Muscle layer of colon (tissue), 2 donors: ENCODE measurements at regions not wholly inside any gene's neighbourhood (a gene's known extent, or its start where the extent isn't known, plus 50 kb on each side); places are given as distances from the start of the nearest gene placed in this dataset.

Experiments
- H3K27ac ChIP-seq: one replicate; pipeline ENCODE4 v1.7.0; 2013; ENCODE audit warnings: low read depth, mild to moderate bottlenecking, low read length, moderate library complexity
- H3K27me3 ChIP-seq, 2 donors: one replicate each; pipeline ENCODE4 v1.7.0; 2013; ENCODE audit warnings: low read length in 2 of 2, mild to moderate bottlenecking in 2 of 2; ENCODE audit not compliant: insufficient read depth in 2 of 2, control insufficient read depth in 1 of 2
- H3K36me3 ChIP-seq: one replicate; pipeline ENCODE4 v1.7.0; 2013; ENCODE audit warnings: mild to moderate bottlenecking, low read length; ENCODE audit not compliant: insufficient read depth
- H3K4me1 ChIP-seq: one replicate; pipeline ENCODE4 v1.7.0; 2013; ENCODE audit warnings: mild to moderate bottlenecking, low read length; ENCODE audit not compliant: insufficient read depth
- H3K4me3 ChIP-seq, 2 donors: one replicate each; pipeline ENCODE4 v1.7.0; 2013; ENCODE audit warnings: low read length in 2 of 2, low read depth in 1 of 2, mild to moderate bottlenecking in 1 of 2, moderate library complexity in 1 of 2
- H3K9ac ChIP-seq: one replicate; pipeline ENCODE4 v1.7.0; 2013; ENCODE audit warnings: low read length
- H3K9me3 ChIP-seq: one replicate; pipeline ENCODE4 v1.7.0; 2013; ENCODE audit warnings: mild to moderate bottlenecking, low read length
- donor health status: abdominal sarcoma.
- donor health status: Adenocarcinoma of cecum.

GRCh38 chr5:106530150-106530549 is 1140.6 kb downstream of the EFNA5 start:
- Histone ChIP-seq H3K27me3 (no peaks in the 10 kb centered on the region), H3K9ac (no peak overlapping the region)

DNA sequence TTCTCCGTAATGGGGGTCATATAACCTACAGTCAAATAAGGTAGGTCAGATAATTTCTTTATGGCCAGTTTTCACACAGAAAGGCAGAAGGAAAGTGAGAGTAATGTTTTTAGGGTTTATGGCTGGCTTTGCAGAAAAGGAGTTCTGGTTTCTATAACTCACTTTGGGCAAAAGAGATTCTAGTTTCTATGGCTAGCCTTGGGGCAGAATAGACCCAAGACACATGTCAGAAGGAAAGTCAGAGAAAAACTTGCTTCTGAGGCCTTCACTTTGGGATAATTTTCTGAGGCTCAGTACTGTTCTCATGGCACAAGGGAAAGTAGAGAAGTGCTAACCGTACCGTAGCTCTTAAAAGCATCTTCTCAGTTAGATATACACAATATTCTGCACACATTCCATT is 1145.3 kb downstream of the EFNA5 start:
- H3K4me3 ChIP-seq = no peak overlapping the region
- H3K36me3 ChIP-seq = no peaks in the 10 kb centered on the region
- no peaks in the 10 kb centered on the region for H3K4me1 ChIP-seq
- H3K9ac ChIP-seq = no peak overlapping the region
- H3K9me3 ChIP-seq = no peaks in the 10 kb centered on the region
- no peak overlapping the region for H3K27ac ChIP-seq
- no peaks in the 10 kb centered on the region for H3K27me3 ChIP-seq

More at GRCh38 chr5:106530150-106530549, 1140.6 kb downstream of the EFNA5 start:
- H3K4me3 ChIP-seq = no peak overlapping the region
- no peaks in the 10 kb centered on the region for H3K9me3 ChIP-seq
- H3K36me3 ChIP-seq = no peaks in the 10 kb centered on the region
- no peak overlapping the region for H3K27ac ChIP-seq
- no peaks in the 10 kb centered on the region for H3K4me1 ChIP-seq

DNA sequence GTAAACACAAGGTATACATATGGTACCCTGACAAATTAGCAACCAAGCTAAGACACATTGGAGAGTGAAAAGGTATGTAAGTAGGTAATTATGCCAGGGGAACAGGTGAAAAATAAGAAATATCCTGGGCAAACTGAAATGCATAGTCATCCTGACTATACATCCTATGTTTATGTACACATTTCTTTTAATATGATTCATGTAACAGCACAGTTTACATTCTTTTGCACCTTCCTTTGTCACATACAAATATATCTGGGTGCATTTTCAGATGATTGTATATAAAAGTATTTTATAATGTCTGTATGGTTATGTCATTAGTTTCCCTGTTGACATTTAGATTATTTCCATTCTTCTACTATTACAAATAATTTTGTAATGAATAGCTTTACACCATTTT is 1146.9 kb downstream of the EFNA5 start:
- H3K9ac ChIP-seq = no peak overlapping the region
- H3K27me3 ChIP-seq = no peaks in the 10 kb centered on the region
- H3K27ac ChIP-seq = no peak overlapping the region
- H3K9me3 ChIP-seq = no peaks in the 10 kb centered on the region
- no peak overlapping the region for H3K4me3 ChIP-seq
- no peaks in the 10 kb centered on the region for H3K4me1 ChIP-seq
- no peaks in the 10 kb centered on the region for H3K36me3 ChIP-seq

DNA sequence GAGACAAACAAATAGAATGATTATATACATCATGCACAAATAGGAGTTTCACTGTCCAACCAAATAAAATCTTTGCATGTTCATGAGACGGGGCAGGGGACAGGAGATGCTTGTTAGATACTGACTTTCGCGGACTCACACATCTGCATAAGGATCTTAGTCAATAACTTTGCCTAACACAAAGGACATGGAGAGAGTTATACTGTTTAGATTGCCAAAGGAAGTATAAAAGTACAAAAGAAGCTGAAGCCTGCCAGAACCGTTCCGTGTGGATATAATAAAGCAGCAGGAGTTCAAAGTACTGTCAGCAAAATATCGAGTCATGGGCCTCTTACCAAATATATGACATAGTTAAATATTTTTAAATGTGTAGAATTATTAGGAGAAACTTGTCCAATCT is 1148.4 kb downstream of the EFNA5 start:
- Histone ChIP-seq H3K4me3 (no peak overlapping the region), H3K9ac (no peak overlapping the region), H3K9me3 (no peaks in the 10 kb centered on the region), H3K36me3 (no peaks in the 10 kb centered on the region), H3K4me1 (no peaks in the 10 kb centered on the region), H3K27me3 (no peaks in the 10 kb centered on the region), H3K27ac (no peak overlapping the region)

DNA sequence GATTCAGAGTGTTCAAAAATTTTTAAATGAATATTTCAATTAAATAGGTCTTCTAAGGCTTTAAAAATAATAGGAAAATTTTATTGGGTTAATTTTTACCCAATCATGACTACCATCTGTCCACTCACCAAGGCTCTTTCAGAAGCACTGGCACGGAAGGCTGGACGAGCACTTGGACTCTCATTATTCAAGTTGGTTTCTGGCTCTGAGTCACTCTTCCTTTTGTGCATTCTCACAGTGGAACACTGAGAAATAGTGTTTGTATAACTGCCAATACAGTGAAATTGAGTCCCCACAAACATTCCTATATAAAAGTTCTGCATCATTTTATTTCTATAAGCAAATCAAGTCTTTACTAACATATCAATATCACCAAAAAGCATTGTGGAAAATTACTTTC is 1149.0 kb downstream of the EFNA5 start:
- H3K36me3 ChIP-seq = no peaks in the 10 kb centered on the region
- no peaks in the 10 kb centered on the region for H3K9me3 ChIP-seq
- no peak overlapping the region for H3K4me3 ChIP-seq
- H3K27me3 ChIP-seq = no peaks in the 10 kb centered on the region
- H3K4me1 ChIP-seq = no peaks in the 10 kb centered on the region
- no peak overlapping the region for H3K27ac ChIP-seq
- no peak overlapping the region for H3K9ac ChIP-seq

DNA sequence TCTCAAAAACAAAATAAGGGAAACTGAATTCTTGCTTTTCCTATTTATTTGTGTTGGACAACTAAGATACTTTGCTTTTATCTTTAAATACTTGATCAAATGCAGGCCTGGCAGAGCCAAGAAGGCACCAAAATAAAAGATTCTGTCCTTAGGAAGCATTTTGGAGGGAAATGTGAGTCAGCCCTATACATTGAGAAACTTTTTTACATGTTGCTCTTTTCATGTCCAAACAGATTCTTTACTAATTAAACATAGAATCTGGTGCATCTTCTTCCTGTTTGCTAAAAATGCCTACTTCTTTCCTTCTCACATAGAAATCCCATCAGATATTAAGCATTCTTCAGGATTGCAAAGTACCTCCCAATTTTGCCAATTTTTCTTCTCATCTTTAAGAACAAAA is 1160.4 kb downstream of the EFNA5 start:
- Histone ChIP-seq H3K4me1 (no peaks in the 10 kb centered on the region), H3K27me3 (no peaks in the 10 kb centered on the region), H3K27ac (no peak overlapping the region), H3K9me3 (no peaks in the 10 kb centered on the region), H3K36me3 (no peaks in the 10 kb centered on the region), H3K9ac (no peak overlapping the region), H3K4me3 (no peak overlapping the region)

GRCh38 chr5:106508894-106509293 is 1161.8 kb downstream of the EFNA5 start:
- Histone ChIP-seq H3K9me3 (no peaks in the 10 kb centered on the region), H3K27me3 (no peaks in the 10 kb centered on the region), H3K4me3 (no peak overlapping the region), H3K36me3 (no peaks in the 10 kb centered on the region), H3K27ac (no peak overlapping the region), H3K4me1 (no peaks in the 10 kb centered on the region), H3K9ac (no peak overlapping the region)

DNA sequence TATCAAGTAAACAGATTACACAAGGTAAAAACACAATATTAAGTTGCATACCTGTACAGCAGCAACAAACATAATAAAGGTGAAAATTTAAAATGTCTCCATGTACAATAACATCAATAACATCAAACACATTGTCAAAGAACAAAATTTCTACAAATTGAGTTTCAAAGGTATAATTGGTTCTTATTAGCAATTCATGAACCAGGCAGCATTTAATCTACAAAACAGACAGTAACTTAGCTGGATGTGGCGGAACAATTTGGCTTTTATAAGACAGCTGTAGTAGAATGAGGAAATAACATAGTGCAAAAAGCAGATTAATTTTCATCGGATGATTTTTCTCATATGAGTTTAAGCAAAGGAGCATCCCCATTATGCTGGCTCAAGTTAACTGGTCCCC is 1176.8 kb downstream of the EFNA5 start:
- Histone ChIP-seq H3K27me3 (no peaks in the 10 kb centered on the region), H3K36me3 (no peaks in the 10 kb centered on the region), H3K9me3 (no peaks in the 10 kb centered on the region), H3K4me1 (no peaks in the 10 kb centered on the region), H3K9ac (no peak overlapping the region), H3K4me3 (no peak overlapping the region), H3K27ac (no peak overlapping the region)

DNA sequence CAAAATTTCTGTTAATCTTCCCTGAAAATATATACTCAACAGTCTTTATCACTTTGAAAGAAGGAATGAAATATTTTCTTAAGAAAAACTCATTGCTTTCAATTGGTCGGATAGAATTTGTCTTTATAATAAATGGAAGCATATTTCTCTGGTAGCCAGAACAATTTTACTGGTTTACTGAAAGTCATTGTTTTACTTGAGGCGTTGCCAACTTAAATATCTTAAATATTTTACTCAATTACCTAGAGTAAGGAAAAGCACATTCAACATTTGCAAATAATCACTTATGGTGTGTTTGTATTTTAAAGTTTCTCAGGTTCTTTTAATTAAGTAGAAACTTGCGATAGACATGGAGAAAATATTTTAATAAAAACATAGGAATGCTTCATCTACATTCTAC is 1181.7 kb downstream of the EFNA5 start:
- no peaks in the 10 kb centered on the region for H3K9me3 ChIP-seq
- H3K27ac ChIP-seq = no peak overlapping the region
- no peaks in the 10 kb centered on the region for H3K27me3 ChIP-seq
- H3K4me3 ChIP-seq = no peak overlapping the region
- no peak overlapping the region for H3K9ac ChIP-seq
- no peaks in the 10 kb centered on the region for H3K4me1 ChIP-seq
- no peaks in the 10 kb centered on the region for H3K36me3 ChIP-seq

- Histone ChIP-seq H3K9me3 (no peaks in the 10 kb centered on the region), H3K4me3 (no peak overlapping the region), H3K36me3 (no peaks in the 10 kb centered on the region), H3K27me3 (no peaks in the 10 kb centered on the region), H3K4me1 (no peaks in the 10 kb centered on the region), H3K27ac (no peak overlapping the region), H3K9ac (no peak overlapping the region)
Measured at GRCh38 chr5:106488407-106488806, 1182.3 kb downstream of the EFNA5 start.

- H3K27me3 ChIP-seq = no peaks in the 10 kb centered on the region
- no peaks in the 10 kb centered on the region for H3K9me3 ChIP-seq
- H3K4me3 ChIP-seq = no peak overlapping the region
- no peaks in the 10 kb centered on the region for H3K4me1 ChIP-seq
- H3K27ac ChIP-seq = no peak overlapping the region
- no peaks in the 10 kb centered on the region for H3K36me3 ChIP-seq
- H3K9ac ChIP-seq = no peak overlapping the region
Measured at GRCh38 chr5:106481374-106481773, 1189.4 kb downstream of the EFNA5 start.

- H3K4me1 ChIP-seq = no peaks in the 10 kb centered on the region
- H3K9me3 ChIP-seq = no peaks in the 10 kb centered on the region
- no peaks in the 10 kb centered on the region for H3K27me3 ChIP-seq
- H3K36me3 ChIP-seq = no peaks in the 10 kb centered on the region
- no peak overlapping the region for H3K27ac ChIP-seq
- H3K4me3 ChIP-seq = no peak overlapping the region
- H3K9ac ChIP-seq = no peak overlapping the region
Measured at GRCh38 chr5:106476630-106477029, 1194.1 kb downstream of the EFNA5 start.
